ENCODE measurements at regions not wholly inside any gene's neighbourhood (a gene's known extent, or its start where the extent isn't known, plus 50 kb on each side); places are given as distances from the start of the nearest gene placed in this dataset.
"Not testable (repeated sequence)": the region's sequence is repeated elsewhere in the genome, so short reads cannot be mapped to it uniquely, and the experiment has no call there.

DNA sequence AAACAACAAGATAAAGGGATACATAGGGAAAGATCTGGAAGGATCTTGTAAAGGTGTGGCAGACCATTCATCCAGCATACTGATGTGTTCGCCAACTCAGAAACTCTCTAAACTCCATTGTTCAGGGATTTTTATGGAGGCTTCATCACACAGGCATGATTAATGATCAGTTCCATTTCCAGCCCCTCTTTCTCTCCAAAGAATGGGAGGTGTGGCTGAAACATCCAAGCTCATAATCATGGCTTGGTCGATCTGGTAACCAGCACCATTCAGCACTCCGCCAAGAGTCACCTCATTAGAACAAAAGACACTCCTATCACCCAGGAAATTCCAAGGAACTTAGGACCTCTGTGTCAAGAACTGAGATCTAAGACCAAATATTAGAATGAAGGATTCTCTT is 180.6 kb upstream of the RNPC3 start:
- DNase-seq = no peak

DNA sequence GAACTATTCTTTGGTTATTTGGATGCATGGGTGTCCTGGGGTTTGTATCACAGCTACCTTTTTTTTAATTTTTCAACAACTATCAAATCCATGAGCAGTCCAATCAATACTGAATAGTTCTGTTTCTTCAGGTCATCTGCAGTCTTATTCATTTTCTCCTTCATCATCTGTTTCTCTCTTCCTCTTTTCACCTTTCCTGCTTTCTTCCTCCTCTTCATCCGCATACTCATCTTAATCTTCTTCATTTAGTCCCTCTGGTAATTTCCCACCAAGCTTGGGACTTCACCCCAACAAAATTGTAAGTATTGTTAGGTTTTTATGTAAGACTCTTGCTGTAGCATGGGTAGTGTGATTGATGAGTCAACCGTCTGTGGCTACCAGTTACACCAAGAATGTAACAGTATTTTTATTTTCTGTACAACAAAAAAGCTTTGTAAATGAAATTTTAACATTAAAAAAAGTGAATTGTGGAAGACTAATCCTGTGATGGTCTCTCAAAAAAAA is 184.1 kb upstream of the RNPC3 start:
- no peak for DNase-seq

DNA sequence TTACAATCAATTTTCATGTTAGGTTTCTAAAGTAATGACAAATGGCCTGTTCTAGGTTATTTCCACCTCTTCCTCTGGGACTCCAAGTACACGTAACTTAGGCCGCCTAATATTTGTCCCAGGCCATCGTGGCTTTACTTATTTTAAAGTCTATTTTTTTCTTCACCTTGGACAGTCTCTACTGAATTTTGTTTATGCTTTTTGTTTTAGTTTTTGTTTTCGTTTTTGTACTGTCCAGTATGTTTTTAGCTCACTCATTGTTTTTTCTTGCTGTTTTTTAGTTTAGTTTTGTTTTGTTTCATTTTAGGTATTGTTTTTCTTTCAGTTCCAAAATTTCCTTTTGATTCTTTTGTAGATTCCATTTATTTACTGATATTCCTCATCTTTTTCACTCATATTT is 187.7 kb upstream of the RNPC3 start:
- DNase-seq = no peak

DNA sequence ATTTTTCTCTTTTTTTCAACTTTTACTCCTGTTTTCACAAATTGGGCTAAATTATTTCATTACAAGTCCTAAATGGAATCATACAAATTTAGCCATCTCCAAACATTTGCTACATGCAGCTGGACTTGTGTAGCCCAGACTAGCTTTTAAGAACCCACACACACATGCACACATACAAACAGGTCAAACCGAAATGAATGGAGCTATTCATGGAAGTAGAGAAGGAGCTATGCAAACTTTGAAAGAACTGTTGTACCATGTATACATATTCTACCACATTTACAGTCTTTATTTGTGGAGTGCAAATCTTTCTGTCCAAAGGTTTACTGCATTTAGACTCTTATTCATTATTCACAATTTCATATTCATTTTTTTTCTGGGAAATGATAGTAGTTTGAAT is 189.1 kb upstream of the RNPC3 start:
- no peak for DNase-seq

DNA sequence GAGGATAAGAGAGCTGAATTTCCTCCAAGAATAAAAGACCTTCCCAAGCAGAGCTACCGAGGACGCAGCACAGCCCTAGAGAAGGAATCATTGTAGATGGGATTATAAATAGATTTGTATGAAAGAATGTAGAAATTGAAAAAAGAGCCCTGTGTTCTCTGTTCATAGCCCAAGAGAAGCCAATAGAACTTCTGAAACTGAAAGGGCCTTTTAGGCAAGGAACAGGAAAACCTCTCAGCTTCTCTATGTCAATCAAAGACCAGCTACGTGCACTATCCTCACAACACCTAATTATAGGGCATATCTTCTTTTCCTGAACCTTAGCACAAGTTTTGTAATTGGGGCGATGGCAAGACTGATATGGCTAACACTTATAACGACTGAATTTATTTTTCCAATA is 192.4 kb upstream of the RNPC3 start:
- no peak for DNase-seq

DNA sequence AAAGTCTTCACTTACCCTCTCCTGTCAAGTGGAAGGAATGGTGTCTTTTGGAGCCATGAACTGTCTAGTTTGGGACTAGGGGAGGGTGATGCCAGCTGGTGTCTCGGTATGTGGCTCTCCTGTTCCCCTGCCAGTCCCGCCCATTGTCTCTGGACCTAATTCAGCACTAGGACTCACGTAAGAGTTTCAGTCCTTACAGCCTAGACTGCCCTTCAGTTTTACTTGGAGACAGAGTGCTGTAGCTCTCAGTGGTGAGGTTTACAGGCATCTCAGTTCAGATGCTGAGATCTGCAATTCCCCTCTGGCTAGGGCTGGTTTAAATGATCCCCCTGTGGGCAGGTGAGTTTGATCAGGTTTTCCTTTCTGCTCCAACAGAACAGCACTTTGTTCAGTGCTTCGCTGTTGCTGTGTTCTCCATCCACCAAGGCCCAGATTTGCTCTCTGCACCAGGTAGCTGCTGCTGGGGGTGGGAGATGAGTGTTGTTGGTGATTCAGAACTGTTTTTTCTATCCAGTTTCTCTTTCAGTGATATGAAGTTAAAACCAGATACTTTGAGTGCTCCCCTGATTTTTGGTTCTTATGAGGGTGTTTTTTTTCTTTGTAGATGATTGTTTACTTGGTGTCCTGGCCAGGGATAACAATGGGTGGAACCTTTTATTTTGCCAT is 198.3 kb upstream of the RNPC3 start:
- no peak for DNase-seq

DNA sequence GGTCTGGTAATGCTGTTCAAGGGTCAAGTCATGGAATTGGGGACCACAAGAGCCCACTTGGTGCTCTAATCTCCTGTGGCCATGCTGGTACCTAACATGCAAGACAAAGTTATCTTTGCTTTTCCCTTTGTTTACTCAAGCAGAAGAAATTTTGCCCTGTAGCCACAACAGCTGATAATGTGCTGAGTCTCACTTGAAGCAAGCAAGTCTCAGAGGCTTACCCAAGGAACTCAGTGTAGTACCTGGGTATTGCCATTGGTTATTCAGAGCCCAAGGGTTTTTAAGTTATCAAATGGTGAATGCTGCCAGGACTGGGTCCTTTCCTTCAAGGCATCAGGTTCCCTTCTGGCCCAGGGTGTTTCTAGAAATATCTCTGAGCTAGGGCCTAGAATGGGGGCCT is 198.9 kb upstream of the RNPC3 start:
- DNase-seq = no peak

DNA sequence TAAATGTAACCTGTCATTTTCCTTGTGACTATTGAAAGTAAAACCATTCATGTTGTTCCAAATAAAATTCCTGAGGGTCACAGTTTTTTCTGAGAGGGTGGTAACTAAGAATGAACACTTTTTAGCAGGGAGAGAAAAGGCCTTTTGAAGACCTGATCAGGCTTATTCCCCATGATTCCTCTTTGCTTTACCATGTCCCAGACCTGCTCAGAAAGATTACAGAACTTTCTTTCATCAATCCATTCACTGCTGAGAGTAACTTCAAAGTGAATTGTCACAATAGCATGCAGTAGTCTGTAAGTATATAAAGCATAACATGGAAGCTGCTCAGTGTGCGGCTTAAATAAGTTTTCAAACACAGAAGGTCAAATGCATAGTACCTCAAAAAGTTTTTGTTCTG is 201.5 kb upstream of the COL11A1 start:
- DNase-seq = no peak

DNA sequence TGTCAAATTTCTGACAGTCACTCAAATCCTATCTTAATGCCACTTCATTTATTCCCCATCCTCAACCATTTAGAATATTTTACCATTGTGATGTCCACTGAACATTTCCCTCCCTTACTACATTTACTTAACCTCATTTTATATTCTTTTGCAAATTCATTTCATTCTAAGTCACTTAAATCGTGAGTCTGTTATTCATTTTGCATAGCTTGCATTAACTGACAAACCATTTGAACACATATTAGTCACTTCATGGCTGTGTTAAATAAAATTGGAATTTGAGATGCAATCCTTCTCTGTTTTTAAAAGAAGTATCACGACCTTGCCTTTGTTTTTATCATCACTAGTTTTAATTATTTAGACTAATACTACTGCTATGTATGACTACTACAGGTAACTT is 199.4 kb upstream of the COL11A1 start:
- no peak for DNase-seq

DNA sequence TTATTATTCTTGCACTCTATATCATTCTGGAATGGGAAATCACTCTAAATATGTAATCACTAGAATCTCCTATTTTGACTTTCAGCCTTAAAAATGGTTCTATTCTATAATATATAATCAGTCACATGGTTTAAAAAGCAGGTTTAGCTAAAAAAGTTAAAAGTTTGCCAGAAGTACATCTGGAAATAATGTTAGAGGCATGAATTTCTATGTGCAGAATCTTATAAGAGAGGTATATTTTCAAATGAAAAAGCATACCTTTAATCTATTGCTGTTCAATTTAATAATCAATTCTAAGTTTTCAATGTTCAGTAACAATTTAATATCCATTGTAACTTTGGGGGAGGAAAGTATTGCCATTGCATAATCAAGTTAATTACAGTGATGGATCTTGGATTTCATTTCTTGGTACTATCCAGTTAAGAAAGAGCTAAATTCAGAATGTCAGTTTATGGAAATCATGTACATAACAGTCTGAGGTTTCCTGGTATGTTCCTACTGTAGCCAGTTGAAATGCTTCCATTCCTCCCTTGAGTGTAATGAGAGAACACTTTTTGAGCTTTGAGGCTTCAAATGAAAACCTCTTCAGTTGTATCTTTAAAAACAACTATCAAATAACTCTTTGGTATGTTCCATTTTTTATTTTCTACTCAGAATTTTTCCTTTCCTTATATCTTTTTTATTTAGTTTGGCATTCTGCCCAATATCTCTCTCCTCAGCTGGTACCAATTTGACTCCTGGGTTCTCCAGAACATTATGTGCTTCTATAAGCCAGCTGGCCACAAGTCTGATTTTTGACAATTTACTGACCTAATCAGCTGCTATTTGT is 175.7 kb upstream of the COL11A1 start:
- DNase-seq = no peak

DNA sequence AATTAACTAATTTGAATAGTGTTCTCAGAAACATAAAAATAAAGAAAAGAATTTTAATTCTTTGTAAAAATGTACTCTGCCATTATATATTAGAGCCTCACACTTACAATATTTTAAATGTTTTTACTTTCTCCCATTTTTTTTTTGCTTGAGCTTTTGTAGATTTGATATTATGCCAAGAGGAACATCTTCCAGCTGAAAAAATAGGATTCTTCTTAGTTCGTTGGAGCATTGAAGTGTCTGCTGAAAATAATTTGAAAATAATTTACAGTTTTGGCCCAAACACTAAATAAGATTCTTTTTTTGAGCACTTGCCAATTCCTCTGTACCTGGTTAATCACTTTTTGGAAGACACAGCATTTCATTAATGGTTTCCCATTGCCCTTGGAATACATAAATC is 175.0 kb upstream of the COL11A1 start:
- no peak for DNase-seq

DNA sequence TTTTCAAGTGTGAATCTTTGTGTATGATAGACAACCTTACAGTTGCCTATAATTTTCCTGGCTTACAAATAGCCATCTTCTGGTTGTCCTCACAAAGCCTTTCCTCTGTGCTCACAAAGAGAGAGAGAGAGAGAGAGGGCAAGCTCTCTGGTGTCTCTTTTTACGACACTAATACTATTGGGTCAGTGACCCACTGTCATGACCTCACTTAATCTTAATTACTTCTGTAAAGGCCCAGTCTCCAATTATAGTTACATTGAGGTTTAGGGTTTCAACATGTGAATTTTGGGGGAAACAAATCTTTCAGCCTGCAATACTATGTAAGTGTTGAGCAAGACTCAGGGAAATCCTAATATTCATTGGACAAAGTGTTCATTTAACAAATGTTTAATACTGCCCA is 167.4 kb upstream of the COL11A1 start:
- DNase-seq = no peak

DNA sequence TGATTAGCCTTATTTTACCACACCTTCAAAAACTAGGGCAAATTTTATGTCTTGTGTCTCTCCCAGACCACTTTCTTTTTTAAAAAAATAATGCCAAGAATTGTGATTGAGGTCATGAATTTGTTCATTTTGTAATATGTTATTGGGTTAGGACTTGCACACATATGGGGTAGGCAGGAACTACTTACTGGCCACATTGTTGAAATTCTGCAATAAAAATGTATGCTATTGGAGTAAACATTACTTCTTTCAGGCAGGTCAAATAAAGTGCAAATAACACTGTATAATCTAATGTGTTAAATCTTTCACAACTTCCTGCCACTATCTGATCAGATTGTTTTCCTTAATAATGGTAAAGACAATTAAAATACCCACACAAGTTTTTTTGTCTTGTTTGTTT is 166.6 kb upstream of the COL11A1 start:
- DNase-seq = no peak

DNA sequence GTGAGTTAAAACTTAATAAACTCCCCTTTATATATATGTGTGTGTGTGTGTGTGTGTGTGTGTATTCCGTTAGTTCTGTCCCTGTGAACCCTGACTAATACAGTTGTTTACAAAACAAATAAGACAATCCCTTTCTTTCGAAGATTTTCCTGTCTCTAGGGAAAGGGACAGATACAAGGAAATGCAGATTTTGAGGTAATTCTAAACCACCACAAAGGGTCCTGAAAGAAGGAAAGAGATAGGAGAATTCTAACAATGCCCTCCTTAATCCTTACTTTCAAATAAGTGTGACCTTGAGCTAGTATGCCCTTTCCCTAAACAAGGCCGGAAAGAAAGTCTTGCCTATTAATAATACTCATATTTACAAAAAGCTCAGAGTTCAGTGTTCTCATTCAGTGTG is 164.8 kb upstream of the COL11A1 start:
- DNase-seq = no peak

DNA sequence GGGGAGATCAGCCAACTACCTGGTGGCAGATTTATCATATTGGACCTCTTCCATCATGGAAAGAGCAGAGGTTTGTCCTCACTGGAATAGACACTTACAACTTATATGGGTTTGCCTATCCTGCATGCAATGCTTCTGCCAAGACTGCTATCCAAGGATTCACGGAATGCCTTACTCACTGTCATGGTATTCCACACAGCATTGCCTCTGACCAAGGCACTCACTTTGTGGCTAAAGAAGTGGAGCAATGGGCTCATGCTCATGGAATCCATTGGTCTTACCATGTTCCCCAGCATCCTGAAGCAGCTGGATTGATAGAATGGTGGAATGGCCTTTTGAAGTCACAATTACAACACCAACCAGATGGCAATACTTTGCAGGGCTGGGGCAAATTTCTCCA is 163.1 kb upstream of the COL11A1 start:
- DNase-seq = not testable (repeated sequence)

DNA sequence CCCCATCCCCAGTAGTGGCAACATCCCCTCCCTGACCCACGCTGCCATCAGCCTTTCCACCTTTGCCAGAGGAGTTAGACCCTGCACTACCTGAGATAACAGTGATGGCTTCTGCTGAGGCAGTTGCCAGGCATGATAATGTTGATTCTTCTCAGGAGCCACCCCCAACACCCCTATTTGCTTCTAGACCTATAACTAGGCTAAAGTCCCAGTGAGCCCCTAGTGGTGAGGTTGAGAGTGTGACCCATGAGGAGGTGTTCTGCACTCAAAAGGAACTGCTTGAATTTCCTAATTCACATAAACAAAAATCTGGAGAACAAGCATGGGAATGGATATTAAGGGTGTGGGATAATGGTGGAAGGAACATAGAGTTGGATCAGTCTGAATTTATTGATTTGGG is 159.6 kb upstream of the COL11A1 start:
- DNase-seq = no peak

DNA sequence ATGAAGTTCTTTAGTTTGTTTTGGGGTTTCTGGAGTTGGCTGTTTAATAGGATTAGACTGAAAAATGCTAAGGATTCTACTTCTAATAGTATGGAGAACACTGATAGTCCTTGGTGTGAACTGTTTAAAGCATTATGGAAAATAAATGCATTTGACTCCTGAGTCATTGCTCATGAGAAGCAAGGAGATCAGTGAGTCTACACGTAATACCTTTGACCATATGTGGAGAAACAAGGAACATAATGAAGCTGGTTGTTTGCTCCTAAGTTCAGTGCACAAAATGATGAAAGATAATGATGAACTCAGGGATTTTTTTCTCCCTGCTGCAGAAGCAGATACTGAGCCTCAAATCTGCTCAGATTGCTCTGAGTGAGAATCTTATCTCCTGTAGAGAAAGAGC is 158.9 kb upstream of the COL11A1 start:
- no peak for DNase-seq

DNA sequence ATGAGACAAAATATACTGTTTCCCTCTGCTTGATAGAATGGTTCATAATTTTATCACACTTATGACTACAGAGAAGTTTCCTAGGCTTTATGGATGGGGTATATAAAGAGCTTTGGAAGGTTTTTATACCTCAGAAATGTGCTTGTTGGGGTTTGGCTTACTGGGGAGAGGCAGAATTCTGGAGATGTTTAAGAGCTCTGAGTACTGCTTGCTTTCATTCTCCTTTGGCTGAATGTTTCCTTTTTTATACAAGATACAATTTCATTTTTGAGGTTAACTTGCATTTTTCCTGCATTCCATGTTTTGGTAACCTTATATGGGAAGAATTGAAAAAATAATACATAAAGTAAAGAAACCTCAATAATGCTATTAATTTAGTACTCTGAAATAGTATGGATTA is 157.7 kb upstream of the COL11A1 start:
- no peak for DNase-seq

DNA sequence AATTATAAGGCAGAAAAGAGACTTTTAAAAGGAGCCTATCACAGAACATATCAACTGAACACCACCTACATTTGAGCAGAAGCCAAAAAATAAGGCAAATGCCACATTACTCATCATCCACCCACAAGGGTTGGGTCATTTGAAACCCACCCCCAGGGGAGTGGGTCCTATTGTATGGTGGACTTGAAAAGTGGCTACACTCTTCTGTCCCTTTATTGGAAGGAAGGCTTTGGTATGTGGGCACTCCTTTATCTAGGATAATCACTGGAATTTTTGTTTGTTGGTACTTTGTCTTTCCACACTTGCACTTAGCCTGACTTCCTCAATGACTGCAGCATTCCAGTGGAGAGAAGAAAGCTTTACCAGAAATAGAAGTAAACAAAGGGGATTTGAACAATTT is 157.2 kb upstream of the COL11A1 start:
- no peak for DNase-seq

DNA sequence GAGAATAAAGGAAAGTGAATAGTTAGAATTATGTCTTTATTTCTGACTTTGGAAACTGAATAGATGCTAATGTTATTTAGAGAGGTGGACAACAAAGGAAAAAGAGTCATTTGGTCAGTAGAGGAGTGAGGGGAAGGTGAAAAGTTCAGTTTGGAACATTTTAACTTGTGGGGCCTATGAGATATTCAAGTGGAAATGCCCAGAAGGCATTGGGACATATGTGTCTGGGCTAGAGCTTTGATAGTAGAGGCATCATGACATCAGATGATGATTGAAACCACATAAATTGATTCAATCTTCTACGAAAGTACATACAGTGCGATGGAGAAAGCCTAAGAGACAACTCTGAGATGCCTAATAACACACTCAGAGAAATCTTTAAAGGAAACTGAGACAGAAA is 151.7 kb upstream of the COL11A1 start:
- DNase-seq = no peak

DNA sequence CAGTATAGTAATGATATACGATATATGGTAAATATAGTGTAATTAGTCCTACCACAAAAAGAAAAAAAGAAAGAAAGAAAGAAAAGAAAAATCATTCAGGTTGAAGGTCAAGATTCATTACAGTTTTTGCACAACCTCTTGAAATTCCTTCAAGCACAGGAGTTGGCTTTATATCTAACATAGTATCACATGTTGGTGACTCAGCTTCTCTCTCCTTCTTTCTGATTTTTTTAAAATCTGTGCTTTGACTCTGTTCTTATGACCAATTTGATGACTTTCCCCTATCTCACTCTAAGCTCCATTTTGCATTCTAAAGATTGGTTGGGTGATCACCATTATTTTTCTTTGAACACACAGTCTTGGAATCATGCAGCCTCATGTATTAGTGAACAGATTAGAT is 148.2 kb upstream of the COL11A1 start:
- no peak for DNase-seq

DNA sequence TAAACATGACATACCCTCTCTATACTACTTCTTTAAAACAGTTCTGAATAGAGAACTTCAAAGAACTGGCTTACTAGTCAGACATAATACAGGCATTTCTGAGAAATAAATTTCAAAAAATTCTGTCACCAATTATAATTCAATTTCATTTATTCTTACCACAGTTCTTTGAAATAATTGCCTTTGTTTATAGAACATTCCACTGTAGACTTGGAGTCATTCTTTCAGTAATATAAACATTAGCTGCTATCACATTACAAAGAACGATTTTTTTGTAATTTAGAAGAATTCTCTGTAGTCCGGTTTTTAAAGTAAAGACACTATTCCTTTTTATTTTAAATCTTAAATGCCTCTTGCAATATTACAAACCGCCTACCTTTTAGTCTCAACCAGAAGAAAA is 146.4 kb upstream of the COL11A1 start:
- no peak for DNase-seq

DNA sequence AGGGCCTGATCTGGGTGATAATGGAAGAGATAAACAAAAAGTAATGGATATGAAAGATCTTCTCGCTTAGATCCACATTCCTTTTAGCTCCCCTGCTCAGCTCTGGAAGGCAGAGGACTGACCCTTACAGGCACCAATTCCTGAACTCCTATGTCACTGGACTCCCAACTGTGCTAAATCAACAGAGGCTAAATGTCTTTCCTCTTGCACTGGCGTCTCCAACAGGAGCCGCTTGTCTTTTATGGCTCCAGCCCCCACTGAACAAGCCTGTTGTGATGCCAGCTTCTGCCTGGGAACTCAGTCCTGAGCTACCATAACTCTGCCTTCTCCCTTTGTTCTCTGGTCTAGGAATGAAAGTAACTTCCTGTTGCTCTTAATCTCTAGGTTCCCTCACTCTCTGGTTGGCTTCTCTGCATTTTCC is 142.1 kb upstream of the COL11A1 start:
- no peak for DNase-seq

DNA sequence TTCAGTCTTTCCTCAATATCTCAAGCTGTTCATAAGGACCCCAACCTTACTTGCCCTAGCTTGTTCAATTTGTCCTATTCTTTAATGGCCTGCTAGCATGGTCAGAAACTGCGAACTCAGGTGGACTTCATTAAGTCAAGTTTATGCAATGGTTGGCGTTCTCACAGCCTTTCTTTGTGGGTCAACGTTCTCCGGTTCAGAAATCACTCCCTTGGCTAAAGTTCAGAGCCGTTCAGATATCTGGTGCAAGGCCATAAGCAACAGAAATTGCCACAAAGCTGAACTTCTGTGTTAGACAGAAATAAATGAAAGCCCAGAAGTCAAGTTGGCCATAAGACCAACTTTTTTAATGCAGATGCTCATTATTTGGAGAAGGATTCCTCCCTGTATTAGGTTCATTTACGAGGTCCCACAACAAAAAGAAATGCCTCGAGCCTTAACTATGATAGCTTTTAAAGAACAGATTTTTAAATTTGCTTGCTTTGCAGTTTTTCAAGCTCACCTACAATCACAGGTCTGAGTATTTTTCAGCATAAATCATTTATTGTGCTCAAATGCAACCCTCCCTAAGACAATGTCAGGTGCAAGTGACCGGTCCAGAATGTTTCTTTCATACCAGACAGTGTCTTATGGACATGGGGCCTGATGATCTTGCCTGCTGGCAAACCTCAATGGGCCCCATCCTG is 140.2 kb upstream of the COL11A1 start:
- no peak for DNase-seq

Data from GF-D8 (cell line).